Chondrocyte (in vitro differentiated cells): ENCODE measurements at regions not wholly inside any gene's neighbourhood (a gene's known extent, or its start where the extent isn't known, plus 50 kb on each side); places are given as distances from the start of the nearest gene placed in this dataset.

Experiments
- DNase-seq: peaks from one replicate; pipeline ENCODE4 v3.0.0; 2021; ENCODE audit warnings: mixed read lengths, low spot score
- H3K27ac Mint-ChIP-seq: one replicate; pipeline ENCODE4 v1.8.0; 2021; ENCODE audit warnings: mild to moderate bottlenecking, moderate library complexity, mixed read lengths; ENCODE audit not compliant: unreplicated experiment
- H3K27me3 Mint-ChIP-seq: 2 replicates; pipeline ENCODE4 v1.8.0; 2021; ENCODE audit warnings: low read depth, mixed read lengths
- H3K36me3 Mint-ChIP-seq: 2 replicates; pipeline ENCODE4 v1.8.0; 2021; ENCODE audit warnings: low read depth, mixed read lengths
- H3K4me1 Mint-ChIP-seq: 2 replicates; pipeline ENCODE4 v1.8.0; 2021; ENCODE audit warnings: low read depth, mild to moderate bottlenecking, mixed read lengths
- H3K4me3 Mint-ChIP-seq: one replicate; pipeline ENCODE4 v1.8.0; 2021; ENCODE audit warnings: mild to moderate bottlenecking, moderate library complexity, mixed read lengths; ENCODE audit not compliant: unreplicated experiment
- H3K9me3 Mint-ChIP-seq: 2 replicates; pipeline ENCODE4 v1.8.0; 2021; ENCODE audit warnings: low read depth, mixed read lengths
- CTCF ChIP-seq: fragments of 200-600 bp; sonication (generic); IDR thresholded peaks from 2 replicates; pipeline ENCODE4 v1.5.0; 2021; ENCODE audit warnings: antibody characterized with exemption, mild to moderate bottlenecking, moderate library complexity

DNA sequence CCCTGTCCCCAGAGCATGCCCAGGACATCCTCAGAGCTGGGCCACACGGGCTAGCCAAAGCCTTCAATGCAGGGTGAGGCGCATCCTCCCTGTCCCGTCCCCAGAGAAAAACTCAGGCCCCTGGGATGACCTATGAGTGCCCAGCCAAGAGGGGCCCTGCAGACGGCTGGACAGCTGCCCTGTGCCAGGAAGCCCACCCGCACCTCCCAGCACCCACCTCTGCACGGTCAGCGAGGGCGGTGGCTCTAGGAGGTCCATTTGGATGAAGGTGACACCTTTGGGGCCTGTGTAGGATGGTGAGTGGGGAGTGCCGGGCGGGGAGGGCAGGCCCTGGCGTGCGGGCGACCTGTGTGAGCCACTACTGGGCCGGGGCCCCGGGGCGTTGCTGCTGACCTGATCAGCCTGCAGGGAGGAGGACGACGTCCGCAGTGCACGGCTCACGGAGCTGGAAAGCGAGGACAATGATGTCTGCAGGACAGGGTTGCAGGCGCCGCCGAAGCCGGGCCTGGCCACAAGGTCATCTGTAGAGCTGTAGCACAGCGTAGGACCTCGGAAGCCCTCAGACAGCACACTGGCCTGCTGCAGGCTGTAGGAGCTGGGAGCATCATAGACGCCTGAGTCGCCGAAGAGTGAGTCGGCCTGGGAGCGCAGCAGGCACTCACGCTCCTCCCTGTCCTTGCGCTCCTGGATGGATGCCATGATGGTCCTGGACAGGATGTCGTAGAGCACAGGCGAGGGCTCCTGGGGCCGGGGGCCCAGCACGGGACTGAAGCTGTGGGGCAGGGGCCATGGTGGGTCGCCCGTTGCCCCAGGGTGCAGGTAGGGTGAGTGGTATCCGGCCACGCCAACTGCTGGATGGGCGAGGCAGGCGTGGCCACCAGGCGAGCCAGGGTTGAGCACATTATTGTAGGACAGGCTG, 180.5 kb downstream of the IGLL1 start:
- DNase-seq, result peak; percentile 92
- no peak overlapping the region for H3K4me3 Mint-ChIP-seq
- no peaks in the 10 kb centered on the region for H3K36me3 Mint-ChIP-seq
- no peaks in the 10 kb centered on the region for H3K9me3 Mint-ChIP-seq
- no peak for TF ChIP-seq CTCF
- no peaks in the 10 kb centered on the region for H3K27me3 Mint-ChIP-seq
- no peaks in the 10 kb centered on the region for H3K4me1 Mint-ChIP-seq
- H3K27ac Mint-ChIP-seq, result no peak overlapping the region

- Mint-ChIP-seq H3K9me3 (no peaks in the 10 kb centered on the region), H3K27ac (no peak overlapping the region), H3K4me1 (no peaks in the 10 kb centered on the region), H3K27me3 (no peaks in the 10 kb centered on the region), H3K36me3 (no peaks in the 10 kb centered on the region), H3K4me3 (no peak overlapping the region)
- TF ChIP-seq CTCF, result no peak
- peak; percentile 68 for DNase-seq
These were observed 181.3 kb downstream of the IGLL1 start for GRCh38 chr22:23398701-23399366.

DNA sequence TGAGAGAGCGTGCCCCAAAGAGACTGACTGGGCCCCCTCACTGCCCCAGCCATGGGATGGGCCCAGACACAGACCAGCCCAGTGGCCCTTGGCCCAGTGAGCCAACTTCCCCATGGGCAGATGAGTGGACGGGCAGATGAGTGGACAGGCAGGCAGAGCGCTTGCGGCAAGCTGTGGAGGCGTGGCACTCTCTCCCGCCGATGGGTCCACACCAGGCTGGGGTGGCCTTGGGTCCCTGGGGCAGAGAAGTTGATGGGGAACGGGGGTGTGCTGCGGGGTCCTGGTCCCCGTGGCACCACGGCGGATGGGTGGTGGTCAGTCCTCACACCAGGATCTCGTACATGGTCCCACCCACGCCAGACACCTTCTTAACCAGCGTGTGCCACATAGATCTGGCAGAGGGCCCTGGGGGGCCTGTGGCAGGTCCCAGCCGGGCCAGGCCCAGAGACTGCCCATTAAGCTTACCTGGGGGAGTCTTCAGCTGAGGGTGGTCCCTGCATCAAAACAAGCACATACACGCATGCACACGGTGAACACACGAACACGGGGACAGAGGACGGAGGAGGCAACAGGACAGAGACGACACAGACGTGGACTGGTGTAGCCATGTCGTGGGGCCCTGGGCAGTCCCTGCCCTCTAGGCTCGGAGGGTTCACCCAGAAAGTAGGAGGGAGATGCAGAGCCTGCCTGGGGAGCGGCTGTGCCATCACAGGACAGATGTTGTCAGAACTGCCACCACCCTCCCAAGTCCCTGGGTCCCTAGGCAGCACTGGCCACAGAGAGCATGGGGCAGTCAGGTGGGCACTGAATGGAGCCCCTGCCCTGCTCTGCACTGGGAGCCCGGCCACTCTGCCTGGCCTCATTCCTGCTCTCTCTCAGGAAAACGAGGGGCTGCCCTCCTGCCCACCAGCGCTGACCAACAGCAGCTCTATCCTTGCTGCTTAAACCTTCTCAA, 182.2 kb downstream of the IGLL1 start:
- no peaks in the 10 kb centered on the region for H3K36me3 Mint-ChIP-seq
- no peaks in the 10 kb centered on the region for H3K27me3 Mint-ChIP-seq
- H3K9me3 Mint-ChIP-seq, result no peaks in the 10 kb centered on the region
- H3K4me3 Mint-ChIP-seq, result no peak overlapping the region
- DNase-seq, result peak; percentile 86
- TF ChIP-seq CTCF, result no peak
- H3K4me1 Mint-ChIP-seq, result no peaks in the 10 kb centered on the region
- H3K27ac Mint-ChIP-seq, result no peak overlapping the region

- H3K9me3 Mint-ChIP-seq, result no peaks in the 10 kb centered on the region
- DNase-seq, result peak; percentile 82
These were observed 183.0 kb downstream of the IGLL1 start for GRCh38 chr22:23397008-23397612.

More at GRCh38 chr22:23397008-23397612, 183.0 kb downstream of the IGLL1 start:
- Mint-ChIP-seq H3K36me3 (no peaks in the 10 kb centered on the region), H3K27ac (no peak overlapping the region), H3K4me3 (no peak overlapping the region), H3K4me1 (no peaks in the 10 kb centered on the region), H3K27me3 (no peaks in the 10 kb centered on the region)
- TF ChIP-seq CTCF, result no peak
